B cell (primary cell): ENCODE measurements at regions not wholly inside any gene's neighbourhood (a gene's known extent, or its start where the extent isn't known, plus 50 kb on each side); places are given as distances from the start of the nearest gene placed in this dataset.

Experiments
- ATAC-seq: fragments of 200-7000 bp; cut with Tn5 transposase; one replicate; pipeline ENCODE4 v1.10.0; 2021; ENCODE audit warnings: low read depth, mild to moderate bottlenecking, moderate number of reproducible peaks, moderate library complexity
- CTCF ChIA-PET: fragments of 350-600 bp; sonication (Branson Sonifier 250); formaldehyde crosslinking; loops from one replicate; lab custom pipeline; 2021; ENCODE audit warnings: antibody characterized with exemption, inconsistent platforms; lab: Charles Lee
- POLR2A ChIA-PET: fragments of 350-600 bp; sonication (Branson Sonifier 250); formaldehyde crosslinking; loops from one replicate; lab custom pipeline; 2021; ENCODE audit warnings: antibody characterized with exemption; lab: Charles Lee
- DNase-seq: peaks from one replicate; pipeline ENCODE4 v3.0.0; 2013
- H2AFZ ChIP-seq: 2 replicates; pipeline ENCODE4 v1.6.1; 2012; ENCODE audit warnings: mild to moderate bottlenecking, low read depth, low read length; ENCODE audit not compliant: insufficient read depth, poor library complexity, severe bottlenecking
- H3K27ac ChIP-seq, 2 donors: 1 replicate in 1 of 2; 2 replicates in 1 of 2; pipeline ENCODE4 v1.5.1; 2012 to 2013; ENCODE audit warnings: low read length in 2 of 2, mild to moderate bottlenecking in 2 of 2, moderate library complexity in 1 of 2
- H3K27me3 ChIP-seq, 4 experiments: fragments of 200-600 bp in 1 of 4; sonication (generic) in 1 of 4; replicated peaks in 1 of 4; 1 replicate in 2 of 4; 2 replicates in 2 of 4; pipeline versions ENCODE4 v1.6.1 to v1.7.0; 2013 to 2016; ENCODE audit warnings: low read length in 3 of 4, mild to moderate bottlenecking in 2 of 4, mixed read lengths in 1 of 4, moderate library complexity in 1 of 4; ENCODE audit not compliant: insufficient read depth in 4 of 4, control insufficient read depth in 3 of 4; ENCODE audit errors: control extremely low read depth in 1 of 4
- H3K36me3 ChIP-seq, 2 experiments: replicated peaks in 1 of 2; 1 replicate in 1 of 2; 2 replicates in 1 of 2; pipeline versions ENCODE4 v1.6.1 to v1.7.1; 2013; ENCODE audit warnings: low read length in 1 of 2; ENCODE audit not compliant: insufficient read depth in 2 of 2, control insufficient read depth in 1 of 2; ENCODE audit errors: control extremely low read depth in 1 of 2, extremely low read depth in 1 of 2
- H3K4me1 ChIP-seq, 2 donors: fragments of 200-600 bp in 1 of 2; sonication (generic) in 1 of 2; 1 replicate in 1 of 2; 2 replicates in 1 of 2; pipeline versions ENCODE4 v1.5.1 to v1.6.1; 2013 to 2017; ENCODE audit warnings: low read length in 2 of 2; ENCODE audit not compliant: control insufficient read depth in 2 of 2, insufficient read depth in 2 of 2
- H3K4me2 ChIP-seq: replicated peaks from 2 replicates; pipeline ENCODE3; 2012; ENCODE audit warnings: mild to moderate bottlenecking, low read depth, low read length; ENCODE audit not compliant: poor library complexity, severe bottlenecking
- H3K4me3 ChIP-seq, 5 experiments: fragments of 200-600 bp in 1 of 5; sonication (generic) in 1 of 5; 1 replicate in 3 of 5; 2 replicates in 2 of 5; pipeline versions ENCODE4 v1.5.1 to v1.7.0; 2011 to 2016; ENCODE audit warnings: low read length in 4 of 5, mild to moderate bottlenecking in 4 of 5, low read depth in 2 of 5, control low read depth in 1 of 5, moderate library complexity in 1 of 5; ENCODE audit not compliant: insufficient read depth in 1 of 5; ENCODE audit errors: control extremely low read depth in 1 of 5, extremely low read depth in 1 of 5
- H3K79me2 ChIP-seq: fragments of 200-600 bp; sonication (generic); one replicate; pipeline ENCODE4 v1.6.0; 2016; ENCODE audit warnings: low read length; ENCODE audit not compliant: control insufficient read depth, insufficient read depth
- H3K9ac ChIP-seq: fragments of 200-600 bp; sonication (generic); 2 replicates; pipeline ENCODE4 v1.6.1; 2017; ENCODE audit warnings: mild to moderate bottlenecking, low read length, moderate library complexity
- H3K9me3 ChIP-seq, 3 donors: one replicate each; pipeline versions ENCODE4 v1.6.1 to v1.7.1; 2013; ENCODE audit warnings: low read length in 2 of 3; ENCODE audit not compliant: control insufficient read depth in 2 of 3, insufficient read depth in 1 of 3; ENCODE audit errors: control extremely low read depth in 1 of 3
- H4K20me1 ChIP-seq: 2 replicates; pipeline ENCODE4 v1.6.0; 2012; ENCODE audit warnings: mild to moderate bottlenecking, low read length; ENCODE audit not compliant: insufficient read depth, control insufficient read depth, poor library complexity, severe bottlenecking
- H3K27ac Mint-ChIP-seq: one replicate; pipeline ENCODE4 v1.8.0; 2021; ENCODE audit warnings: mixed read lengths
- H3K27me3 Mint-ChIP-seq: one replicate; pipeline ENCODE4 v1.8.0; 2021; ENCODE audit warnings: mixed read lengths
- H3K4me1 Mint-ChIP-seq: one replicate; pipeline ENCODE4 v1.8.0; 2021; ENCODE audit warnings: mixed read lengths
- H3K4me3 Mint-ChIP-seq: one replicate; pipeline ENCODE4 v1.8.0; 2021; ENCODE audit warnings: mixed read lengths
- H3K9me3 Mint-ChIP-seq: one replicate; pipeline ENCODE4 v1.8.0; 2022; ENCODE audit warnings: mixed read lengths; ENCODE audit not compliant: insufficient read depth
- CTCF ChIP-seq: fragments of 200-600 bp; IDR thresholded peaks from one replicate; pipeline ENCODE4 v1.8.0; 2022; ENCODE audit warnings: antibody characterized with exemption, mild to moderate bottlenecking
- EZH2 ChIP-seq: IDR thresholded peaks from 2 replicates; pipeline ENCODE4 v1.6.1; 2012; ENCODE audit warnings: borderline replicate concordance, low read depth, mild to moderate bottlenecking, moderate library complexity, low read length; ENCODE audit not compliant: insufficient read depth, poor library complexity, severe bottlenecking
- WGBS: methylation state at CpG from one replicate; pipeline ENCODE4 v1.1.5; 2013; ENCODE audit warnings: missing lambda C conversion rate; ENCODE audit not compliant: insufficient coverage; 5-methylcytosine and 5-hydroxymethylcytosine counted together
- intact Hi-C: fragments of 100-400 bp; cut with micrococcal nuclease; formaldehyde crosslinking; loops from one replicate; pipeline ENCODE4 v1.10.0; 2022

GRCh38 chr21:35297665-35298064 is 248.6 kb upstream of the RUNX1 start:
- Mint-ChIP-seq H3K4me3 (no peak overlapping the region), H3K9me3 (peaks cover 3% of the 10 kb centered on the region), H3K27ac (no peak overlapping the region), H3K4me1 (no peaks in the 10 kb centered on the region), H3K27me3 (peaks cover 17% of the 10 kb centered on the region)
- Histone ChIP-seq H3K36me3 (no peaks in the 10 kb centered on the region), H4K20me1 (no peaks in the 10 kb centered on the region), H3K9ac (no peak overlapping the region), H3K79me2 (no peaks in the 10 kb centered on the region), H3K4me3 (no peak overlapping the region), H3K9me3 (no peaks in the 10 kb centered on the region), H3K27me3 (no peaks in the 10 kb centered on the region), H3K4me2 (no peak overlapping the region), H3K4me1 (no peaks in the 10 kb centered on the region), H3K27ac (no peak overlapping the region), H2AFZ (no peak overlapping the region)
- DNase-seq (no peak), ATAC-seq (no peak)
- intact Hi-C loops: no loop called here
- 74% methylated on average over 3 of the region's 4 CpGs for WGBS
- no peak for TF ChIP-seq EZH2
- no peak for TF ChIP-seq CTCF
- CTCF ChIA-PET: interaction anchor here (1.2 kb wide), 1 partner anchor 13 kb away, joined by 3 read pairs; no protein-coding TSS in a partner anchor
- POLR2A ChIA-PET: no interaction called here

GRCh38 chr21:35294231-35294898 is 245.3 kb upstream of the RUNX1 start:
- Histone ChIP-seq H2AFZ (no peak overlapping the region), H3K9me3 (no peaks in the 10 kb centered on the region), H3K4me1 (peaks cover 3 to 6% of the 10 kb centered on the region in 2 donors), H3K36me3 (no peaks in the 10 kb centered on the region), H4K20me1 (no peaks in the 10 kb centered on the region), H3K27ac (no peak overlapping the region), H3K4me3 (no peak overlapping the region), H3K4me2 (no peak overlapping the region), H3K9ac (no peak overlapping the region), H3K27me3 (no peaks in the 10 kb centered on the region), H3K79me2 (no peaks in the 10 kb centered on the region)
- ATAC-seq (no peak), DNase-seq (no peak)
- Mint-ChIP-seq H3K27ac (no peak overlapping the region), H3K4me3 (no peak overlapping the region), H3K27me3 (peaks cover 9% of the 10 kb centered on the region), H3K4me1 (peaks cover 9% of the 10 kb centered on the region), H3K9me3 (no peaks in the 10 kb centered on the region)
- intact Hi-C loops: no loop called here
- CTCF ChIA-PET: interaction anchor here (0.6 kb wide), 1 partner anchor 70 kb away, joined by 3 read pairs; no protein-coding TSS in a partner anchor
- WGBS: 96% methylated on average over 14 of the region's 16 CpGs
- POLR2A ChIA-PET: no interaction called here
- TF ChIP-seq CTCF (no peak), EZH2 (no peak)
